ENCODE measurements at regions not wholly inside any gene's neighbourhood (a gene's known extent, or its start where the extent isn't known, plus 50 kb on each side); places are given as distances from the start of the nearest gene placed in this dataset.

DNA sequence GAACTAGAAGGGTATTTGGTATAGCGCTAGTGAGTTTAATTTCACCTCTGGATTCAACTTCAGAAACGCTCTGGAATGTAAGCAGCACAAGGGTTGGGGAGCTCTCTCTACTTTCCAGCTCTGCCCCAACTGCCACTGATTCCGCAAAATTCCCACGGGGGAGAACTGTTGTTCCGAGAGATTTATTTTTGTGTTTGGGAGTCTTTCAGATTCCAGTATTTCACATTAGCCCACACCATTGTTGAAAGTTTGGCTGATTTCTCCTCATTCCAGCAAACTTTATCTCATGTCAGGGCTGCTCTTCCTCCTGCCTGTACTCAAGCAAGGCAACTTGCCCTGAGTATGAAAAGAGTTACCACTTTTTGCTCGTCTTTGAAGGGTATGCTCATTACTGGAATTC is 198.5 kb upstream of the EGFLAM start:
- TF ChIP-seq, protein P1, sequence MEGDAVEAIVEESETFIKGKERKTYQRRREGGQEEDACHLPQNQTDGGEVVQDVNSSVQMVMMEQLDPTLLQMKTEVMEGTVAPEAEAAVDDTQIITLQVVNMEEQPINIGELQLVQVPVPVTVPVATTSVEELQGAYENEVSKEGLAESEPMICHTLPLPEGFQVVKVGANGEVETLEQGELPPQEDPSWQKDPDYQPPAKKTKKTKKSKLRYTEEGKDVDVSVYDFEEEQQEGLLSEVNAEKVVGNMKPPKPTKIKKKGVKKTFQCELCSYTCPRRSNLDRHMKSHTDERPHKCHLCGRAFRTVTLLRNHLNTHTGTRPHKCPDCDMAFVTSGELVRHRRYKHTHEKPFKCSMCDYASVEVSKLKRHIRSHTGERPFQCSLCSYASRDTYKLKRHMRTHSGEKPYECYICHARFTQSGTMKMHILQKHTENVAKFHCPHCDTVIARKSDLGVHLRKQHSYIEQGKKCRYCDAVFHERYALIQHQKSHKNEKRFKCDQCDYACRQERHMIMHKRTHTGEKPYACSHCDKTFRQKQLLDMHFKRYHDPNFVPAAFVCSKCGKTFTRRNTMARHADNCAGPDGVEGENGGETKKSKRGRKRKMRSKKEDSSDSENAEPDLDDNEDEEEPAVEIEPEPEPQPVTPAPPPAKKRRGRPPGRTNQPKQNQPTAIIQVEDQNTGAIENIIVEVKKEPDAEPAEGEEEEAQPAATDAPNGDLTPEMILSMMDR (IDR thresholded peaks at IDR 0.05; ENCODE audit: extremely low read depth, insufficient read depth, missing control alignments), result no peak
- in situ Hi-C loops (cut with MboI; ENCODE audit: low pct_unique_long_range_greater_than_20kb, low sequenced_read_pairs, unreplicated experiment), result no loop called here
- DNase-seq (ENCODE audit: low spot score), result no peak

DNA sequence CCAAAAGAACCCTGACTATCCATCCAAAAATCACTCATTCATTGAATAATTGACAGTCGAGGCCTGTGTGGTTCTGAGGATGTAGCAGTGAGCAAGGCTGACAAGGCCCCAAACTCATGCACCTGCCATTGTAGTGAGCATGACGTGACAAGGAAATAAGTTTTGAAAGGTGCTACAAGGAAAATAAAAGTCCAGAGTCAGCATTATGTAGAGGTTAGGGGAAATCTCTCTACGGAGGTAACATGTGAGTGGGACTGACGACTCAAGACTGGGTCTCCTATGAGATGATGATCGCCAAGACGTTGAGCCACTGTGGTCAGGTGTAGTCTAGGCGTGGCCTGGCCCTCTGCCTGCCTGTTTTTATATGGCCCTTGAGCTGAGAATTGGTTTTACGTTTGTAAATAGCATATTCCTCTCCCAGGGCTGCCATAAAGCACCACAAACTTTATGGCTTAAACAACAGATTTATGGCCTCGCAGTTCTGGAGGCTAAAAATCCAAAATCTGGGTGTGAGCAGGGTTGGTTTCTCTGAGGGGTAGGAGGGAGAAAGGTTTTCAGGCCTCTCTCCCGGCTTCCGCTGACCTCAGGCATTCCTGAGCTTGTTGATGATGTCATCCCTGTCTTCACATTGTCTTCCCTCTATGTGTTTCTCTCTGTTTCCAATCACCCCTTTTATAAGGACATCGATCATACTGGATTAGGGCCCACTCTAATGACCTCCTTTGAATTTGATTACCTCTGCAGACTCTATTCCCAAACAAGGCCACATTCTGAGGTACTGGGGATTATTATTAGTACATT is 206.4 kb upstream of the EGFLAM start:
- in situ Hi-C loops (cut with MboI; ENCODE audit: low pct_unique_long_range_greater_than_20kb, low sequenced_read_pairs, unreplicated experiment), result no loop called here
- TF ChIP-seq, protein P1 (IDR thresholded peaks at IDR 0.05; ENCODE audit: extremely low read depth, insufficient read depth, missing control alignments), result no peak
- DNase-seq (ENCODE audit: low spot score), result no peak

DNA sequence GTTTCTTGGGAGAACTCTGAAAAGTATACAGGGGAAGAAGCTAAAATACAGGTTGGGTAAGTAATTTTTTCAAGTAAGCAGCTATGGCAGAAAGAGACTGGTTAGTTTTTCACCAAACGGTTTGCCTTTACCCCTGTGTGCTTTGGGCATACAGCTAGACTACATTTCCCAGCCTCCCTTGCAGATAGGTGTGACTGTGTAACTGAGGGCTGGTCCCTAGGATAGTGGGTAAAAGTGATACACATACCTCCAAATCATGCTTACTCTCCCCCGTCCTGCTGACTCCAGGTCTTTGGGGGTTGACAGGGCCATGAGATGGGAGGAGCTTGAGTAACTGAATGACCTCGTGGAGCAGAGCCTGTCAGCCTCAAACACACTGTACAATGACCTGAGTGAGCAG is 208.6 kb upstream of the GDNF start:
- no peak for DNase-seq (ENCODE audit: low spot score)
- TF ChIP-seq, protein P1 (IDR thresholded peaks at IDR 0.05; ENCODE audit: extremely low read depth, insufficient read depth, missing control alignments), result no peak
- in situ Hi-C loops (cut with MboI; ENCODE audit: low pct_unique_long_range_greater_than_20kb, low sequenced_read_pairs, unreplicated experiment), result no loop called here

DNA sequence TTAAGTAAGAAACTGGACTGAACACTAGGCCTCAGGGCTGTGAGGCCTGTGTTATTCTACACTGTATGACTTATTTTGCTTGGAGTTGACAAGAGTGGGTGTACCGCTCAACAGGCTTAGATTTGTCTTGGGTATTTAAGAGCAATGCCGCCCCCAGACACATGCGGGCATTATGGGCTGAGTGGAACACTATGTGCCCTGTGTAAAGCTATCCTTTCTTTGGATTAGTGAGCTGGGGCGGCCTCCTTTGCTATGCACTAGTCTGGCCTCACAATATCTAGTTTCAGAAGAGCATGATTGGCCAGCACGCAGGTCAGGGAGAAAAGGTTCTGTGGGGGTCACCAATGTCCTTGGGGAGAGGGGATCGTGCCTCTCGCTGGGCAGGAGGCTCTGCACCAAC is 206.3 kb upstream of the GDNF start:
- in situ Hi-C loops (cut with MboI; ENCODE audit: low pct_unique_long_range_greater_than_20kb, low sequenced_read_pairs, unreplicated experiment), result no loop called here
- TF ChIP-seq, protein P1 (IDR thresholded peaks at IDR 0.05; ENCODE audit: extremely low read depth, insufficient read depth, missing control alignments), result no peak
- no peak for DNase-seq (ENCODE audit: low spot score)

DNA sequence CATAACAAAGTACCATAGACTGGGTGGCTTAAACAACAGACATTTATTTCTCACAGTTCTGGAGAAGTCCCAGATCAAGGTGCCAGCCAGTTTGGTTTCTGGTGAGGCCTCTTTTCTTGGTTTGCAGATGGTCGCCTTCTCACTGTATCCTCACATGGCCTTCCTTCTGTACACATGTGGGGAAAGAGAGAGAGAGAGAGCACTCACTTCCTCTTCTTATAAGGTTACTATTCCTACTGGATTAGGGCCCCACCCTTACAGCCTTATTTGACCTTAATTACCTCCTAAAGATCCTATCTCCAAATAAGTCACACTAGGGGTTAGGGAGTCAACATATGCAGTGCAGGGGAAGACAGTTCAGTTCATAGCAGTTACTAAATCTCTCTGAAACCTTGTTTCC is 205.6 kb upstream of the GDNF start:
- TF ChIP-seq, protein P1 (IDR thresholded peaks at IDR 0.05; ENCODE audit: extremely low read depth, insufficient read depth, missing control alignments), result no peak
- in situ Hi-C loops (cut with MboI; ENCODE audit: low pct_unique_long_range_greater_than_20kb, low sequenced_read_pairs, unreplicated experiment), result no loop called here
- DNase-seq (ENCODE audit: low spot score), result no peak

DNA sequence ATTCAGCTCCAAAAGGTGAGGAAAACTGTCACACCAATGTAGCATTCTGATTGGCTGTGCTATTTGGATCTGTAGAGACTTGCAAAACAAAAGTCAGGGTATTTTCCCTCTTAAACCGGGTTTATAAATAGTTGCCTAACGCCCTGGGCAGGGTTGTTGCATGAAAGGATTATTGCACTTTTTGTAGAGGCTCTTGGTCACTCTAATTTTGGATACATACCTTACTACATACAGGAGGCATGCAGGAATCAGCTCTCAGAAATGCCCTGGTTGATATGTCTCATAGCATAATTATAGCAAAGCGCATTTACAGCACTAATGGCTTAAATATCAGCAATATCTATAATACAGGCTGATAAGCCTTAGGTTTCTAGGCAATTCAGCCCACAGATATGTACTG is 200.0 kb upstream of the GDNF start:
- TF ChIP-seq, protein P1 (IDR thresholded peaks at IDR 0.05; ENCODE audit: extremely low read depth, insufficient read depth, missing control alignments), result no peak
- in situ Hi-C loops (cut with MboI; ENCODE audit: low pct_unique_long_range_greater_than_20kb, low sequenced_read_pairs, unreplicated experiment), result no loop called here
- no peak for DNase-seq (ENCODE audit: low spot score)

Data from GM13977 (cell line).